GM12874 (cell line): ENCODE measurements at regions not wholly inside any gene's neighbourhood (a gene's known extent, or its start where the extent isn't known, plus 50 kb on each side); places are given as distances from the start of the nearest gene placed in this dataset.

Experiments used
- CTCF ChIP-seq: IDR thresholded peaks from 2 replicates; pipeline ENCODE4 v1.5.1; 2011; ENCODE audit warnings: low read depth, mild to moderate bottlenecking, control low read depth, low read length, moderate library complexity; ENCODE audit not compliant: insufficient read depth

DNA sequence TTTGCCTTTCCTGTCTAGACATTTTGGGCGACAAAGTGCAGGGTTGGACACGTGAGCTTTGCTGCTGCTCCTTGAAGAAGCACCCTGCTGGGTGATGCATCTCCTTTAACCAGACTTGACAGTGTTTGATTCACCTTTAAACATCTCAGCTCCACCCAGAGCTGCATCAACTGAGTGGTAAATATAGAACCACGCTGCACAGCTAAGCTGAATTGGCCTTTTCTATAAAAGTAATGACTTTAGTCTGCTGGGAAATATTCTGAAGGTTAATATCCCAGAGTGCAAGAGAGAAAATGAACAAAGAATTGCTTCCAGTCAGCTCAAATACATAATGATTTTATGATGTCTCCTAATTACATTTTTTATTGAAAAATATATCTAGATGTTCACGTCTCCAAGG lies 264.3 kb upstream of the ADCY2 start:
- no peak for TF ChIP-seq CTCF

GRCh38 chr5:7146886-7147285 lies 249.1 kb upstream of the ADCY2 start:
- TF ChIP-seq CTCF = no peak

- no peak for TF ChIP-seq CTCF
Measured at GRCh38 chr5:7157083-7157482, 238.9 kb upstream of the ADCY2 start.

DNA sequence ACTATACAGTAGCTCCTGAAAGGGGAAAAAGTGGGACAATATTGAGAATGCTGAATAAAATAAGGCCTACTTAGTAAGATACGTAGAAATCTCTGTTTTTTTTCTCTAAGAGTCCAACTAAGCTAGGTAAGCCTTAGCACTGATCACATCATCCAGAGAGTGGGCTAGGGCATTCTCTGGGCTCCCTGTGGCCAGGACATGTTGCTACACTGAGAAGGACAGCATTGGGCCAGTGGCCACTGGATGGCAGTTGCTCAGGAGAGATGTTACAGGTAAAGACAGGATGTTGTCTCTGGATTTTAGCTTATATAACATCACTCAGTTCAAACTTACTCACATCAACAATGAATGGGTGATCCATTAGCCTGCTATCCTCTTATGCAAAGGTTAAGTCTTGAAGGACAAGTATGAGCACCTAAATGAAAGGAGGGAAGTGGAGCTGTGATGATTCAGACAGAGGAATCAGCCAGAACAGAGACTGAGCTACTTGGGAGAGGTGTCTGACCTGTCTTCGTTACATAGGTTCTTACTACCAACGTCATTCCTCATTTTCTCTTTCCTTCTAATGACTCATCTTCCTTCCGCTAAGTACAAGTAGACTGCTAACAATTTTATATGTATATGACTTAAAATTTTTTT lies 226.6 kb upstream of the ADCY2 start:
- TF ChIP-seq CTCF = no peak

GRCh38 chr5:7179364-7179763 lies 216.6 kb upstream of the ADCY2 start:
- TF ChIP-seq CTCF = no peak

- no peak for TF ChIP-seq CTCF
Measured at GRCh38 chr5:7181841-7182240, 214.1 kb upstream of the ADCY2 start.

GRCh38 chr5:7185742-7186141 lies 210.2 kb upstream of the ADCY2 start:
- no peak for TF ChIP-seq CTCF
